Mesenchymal stem cell (in vitro differentiated cells and primary cell): ENCODE measurements at regions not wholly inside any gene's neighbourhood (a gene's known extent, or its start where the extent isn't known, plus 50 kb on each side); places are given as distances from the start of the nearest gene placed in this dataset.

Experiments used
- DNase-seq: peaks from one replicate; pipeline ENCODE4 v3.0.0-alpha.2; 2013
- H2AFZ ChIP-seq: one replicate; pipeline ENCODE4 v1.6.1; 2013; ENCODE audit warnings: low read depth, mild to moderate bottlenecking, control low read depth, inconsistent platforms, low read length, moderate library complexity
- H2AK5ac ChIP-seq: 2 replicates; pipeline ENCODE4 v1.6.1; 2013; ENCODE audit warnings: low read length, moderate library complexity, mild to moderate bottlenecking, inconsistent platforms; ENCODE audit not compliant: severe bottlenecking
- H2BK120ac ChIP-seq: one replicate; pipeline ENCODE4 v1.6.1; 2013; ENCODE audit warnings: low read depth, mild to moderate bottlenecking, inconsistent platforms, low read length, moderate library complexity
- H2BK12ac ChIP-seq, 2 experiments: one replicate each; pipeline ENCODE4 v1.6.1; 2013; ENCODE audit warnings: inconsistent platforms in 2 of 2, low read length in 2 of 2, mild to moderate bottlenecking in 2 of 2, moderate library complexity in 2 of 2, control low read depth in 1 of 2
- H2BK15ac ChIP-seq: one replicate; pipeline ENCODE4 v1.6.1; 2013; ENCODE audit warnings: mild to moderate bottlenecking, low read depth, inconsistent platforms; ENCODE audit not compliant: poor library complexity, severe bottlenecking
- H2BK5ac ChIP-seq: 2 replicates; pipeline ENCODE4 v1.6.1; 2013; ENCODE audit warnings: low read depth, mild to moderate bottlenecking, low read length, control low read depth, inconsistent platforms; ENCODE audit not compliant: poor library complexity, severe bottlenecking
- H3K14ac ChIP-seq, 2 experiments: one replicate each; pipeline ENCODE4 v1.6.1; 2013; ENCODE audit warnings: inconsistent platforms in 2 of 2, low read length in 2 of 2, control low read depth in 1 of 2, mild to moderate bottlenecking in 1 of 2, moderate library complexity in 1 of 2
- H3K18ac ChIP-seq, 2 experiments: one replicate each; pipeline ENCODE4 v1.6.1; 2013; ENCODE audit warnings: inconsistent platforms in 2 of 2, low read length in 2 of 2, control low read depth in 1 of 2, low read depth in 1 of 2, mild to moderate bottlenecking in 1 of 2
- H3K23ac ChIP-seq, 2 experiments: one replicate each; pipeline ENCODE4 v1.6.1; 2013; ENCODE audit warnings: inconsistent platforms in 2 of 2, low read length in 2 of 2, mild to moderate bottlenecking in 2 of 2, moderate library complexity in 2 of 2, control low read depth in 1 of 2
- H3K27ac ChIP-seq: 2 replicates; pipeline ENCODE4 v1.5.1; 2013; ENCODE audit warnings: mild to moderate bottlenecking, moderate library complexity, low read length, control low read depth, inconsistent platforms; ENCODE audit not compliant: poor library complexity, severe bottlenecking
- H3K27me3 ChIP-seq, 2 experiments: 2 replicates each; pipeline versions ENCODE4 v1.6.1 to v1.7.0; 2013; ENCODE audit warnings: low read length in 2 of 2, mild to moderate bottlenecking in 2 of 2, moderate library complexity in 2 of 2, control low read depth in 1 of 2, inconsistent platforms in 1 of 2; ENCODE audit not compliant: control insufficient read depth in 1 of 2, insufficient read depth in 1 of 2
- H3K36me3 ChIP-seq, 2 experiments: 2 replicates each; pipeline versions ENCODE4 v1.6.1 to v1.7.0; 2013; ENCODE audit warnings: low read length in 2 of 2, control low read depth in 1 of 2, inconsistent platforms in 1 of 2, low read depth in 1 of 2, mild to moderate bottlenecking in 1 of 2; ENCODE audit not compliant: insufficient read depth in 2 of 2, control insufficient read depth in 1 of 2
- H3K4ac ChIP-seq, 2 experiments: one replicate each; pipeline ENCODE4 v1.6.1; 2013; ENCODE audit warnings: inconsistent platforms in 2 of 2, low read length in 2 of 2, mild to moderate bottlenecking in 2 of 2, moderate library complexity in 2 of 2, control low read depth in 1 of 2, low read depth in 1 of 2
- H3K4me1 ChIP-seq: 2 replicates; pipeline ENCODE4 v1.6.1; 2013; ENCODE audit warnings: low read depth, low read length, control low read depth; ENCODE audit not compliant: control insufficient read depth, insufficient read depth
- H3K4me2 ChIP-seq: 2 replicates; pipeline ENCODE4 v1.6.1; 2013; ENCODE audit warnings: low read length, mild to moderate bottlenecking, inconsistent platforms; ENCODE audit not compliant: poor library complexity, severe bottlenecking
- H3K4me3 ChIP-seq, 2 experiments: 2 replicates each; pipeline versions ENCODE4 v1.5.1 to v1.7.0; 2013; ENCODE audit warnings: low read length in 2 of 2, mild to moderate bottlenecking in 2 of 2, control low read depth in 1 of 2, low read depth in 1 of 2; ENCODE audit not compliant: insufficient read depth in 1 of 2
- H3K79me1 ChIP-seq: replicated peaks from 2 replicates; pipeline ENCODE4 v1.6.1; 2013; ENCODE audit warnings: mild to moderate bottlenecking, control low read depth, low read length, inconsistent platforms; ENCODE audit not compliant: poor library complexity, severe bottlenecking
- H3K9ac ChIP-seq: 2 replicates; pipeline ENCODE4 v1.7.0; 2013; ENCODE audit warnings: mild to moderate bottlenecking, low read length, moderate library complexity
- H3K9me3 ChIP-seq: 2 replicates; pipeline ENCODE4 v1.7.0; 2013; ENCODE audit warnings: mild to moderate bottlenecking, low read length; ENCODE audit not compliant: control insufficient read depth
- H4K8ac ChIP-seq: one replicate; pipeline ENCODE4 v1.6.1; 2013; ENCODE audit warnings: inconsistent platforms, mild to moderate bottlenecking, low read length, moderate library complexity
- H4K91ac ChIP-seq: one replicate; pipeline ENCODE4 v1.6.1; 2013; ENCODE audit warnings: mild to moderate bottlenecking, low read length, inconsistent platforms
- WGBS: methylation state at CpG from one replicate; pipeline ENCODE4 v1.1.7; 2013; ENCODE audit warnings: mixed read lengths; 5-methylcytosine and 5-hydroxymethylcytosine counted together

DNA sequence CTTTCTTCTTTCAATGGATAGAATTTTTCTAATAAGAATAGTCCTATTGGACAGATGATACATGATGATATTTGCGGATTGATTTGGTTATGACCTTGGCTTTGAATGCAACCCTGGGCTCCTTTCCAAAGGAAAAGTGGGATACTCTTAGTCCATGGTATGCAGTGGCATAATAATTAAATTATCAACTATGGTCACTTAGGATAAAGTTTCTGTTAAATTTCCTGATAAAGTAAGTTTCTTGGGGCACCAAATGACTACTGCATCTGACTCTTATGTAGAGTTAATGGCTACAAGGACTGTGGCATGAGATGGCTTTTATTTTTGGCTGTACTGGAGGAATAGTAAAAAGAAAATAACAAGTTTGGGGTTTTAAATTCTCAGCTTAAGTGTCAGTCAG is 126.7 kb downstream of the QPCT start:
- no peak overlapping the region for H2AFZ ChIP-seq
- H4K8ac ChIP-seq, result no peak overlapping the region
- no peak overlapping the region for H4K91ac ChIP-seq
- no peak overlapping the region for H2BK15ac ChIP-seq
- H3K9me3 ChIP-seq, result no peaks in the 10 kb centered on the region
- H3K4me3 ChIP-seq, result no peak overlapping the region
- H3K23ac ChIP-seq, result no peak overlapping the region
- DNase-seq, result no peak
- no peak overlapping the region for H3K9ac ChIP-seq
- H2AK5ac ChIP-seq, result no peak overlapping the region
- H3K27me3 ChIP-seq, result no peaks in the 10 kb centered on the region
- H3K36me3 ChIP-seq, result no peaks in the 10 kb centered on the region
- no peak overlapping the region for H3K4me2 ChIP-seq
- peaks cover 3% of the 10 kb centered on the region for H3K4me1 ChIP-seq
- no peak overlapping the region for H2BK5ac ChIP-seq
- no peak overlapping the region for H3K4ac ChIP-seq
- H2BK12ac ChIP-seq, result no peak overlapping the region
- H3K18ac ChIP-seq, result no peak overlapping the region
- no peak overlapping the region for H3K27ac ChIP-seq
- H3K79me1 ChIP-seq, result no peaks in the 10 kb centered on the region
- H2BK120ac ChIP-seq, result no peak overlapping the region
- 100% methylated on average over 1 of the region's 1 CpG for WGBS
- H3K14ac ChIP-seq, result no peak overlapping the region

GRCh38 chr2:37471994-37472393 is 127.6 kb downstream of the QPCT start:
- no peaks in the 10 kb centered on the region for H3K27me3 ChIP-seq
- WGBS, result 11% methylated on average over 1 of the region's 1 CpG
- no peak overlapping the region for H2BK12ac ChIP-seq
- H2BK120ac ChIP-seq, result no peak overlapping the region
- H3K36me3 ChIP-seq, result no peaks in the 10 kb centered on the region
- H3K27ac ChIP-seq, result no peak overlapping the region
- peaks cover 3% of the 10 kb centered on the region for H3K4me1 ChIP-seq
- H3K14ac ChIP-seq, result no peak overlapping the region
- H4K8ac ChIP-seq, result no peak overlapping the region
- no peaks in the 10 kb centered on the region for H3K9me3 ChIP-seq
- no peak overlapping the region for H4K91ac ChIP-seq
- peak overlapping the region in 1 of 2 experiments; percentile 24 for H3K4me3 ChIP-seq
- no peak overlapping the region for H3K23ac ChIP-seq
- H3K79me1 ChIP-seq, result no peaks in the 10 kb centered on the region
- DNase-seq, result peak; percentile 85
- H2BK5ac ChIP-seq, result no peak overlapping the region
- peak overlapping the region; percentile 55 for H3K9ac ChIP-seq
- no peak overlapping the region for H3K18ac ChIP-seq
- no peak overlapping the region for H3K4me2 ChIP-seq
- H2AFZ ChIP-seq, result no peak overlapping the region
- H2BK15ac ChIP-seq, result no peak overlapping the region
- no peak overlapping the region for H3K4ac ChIP-seq
- no peak overlapping the region for H2AK5ac ChIP-seq

DNA sequence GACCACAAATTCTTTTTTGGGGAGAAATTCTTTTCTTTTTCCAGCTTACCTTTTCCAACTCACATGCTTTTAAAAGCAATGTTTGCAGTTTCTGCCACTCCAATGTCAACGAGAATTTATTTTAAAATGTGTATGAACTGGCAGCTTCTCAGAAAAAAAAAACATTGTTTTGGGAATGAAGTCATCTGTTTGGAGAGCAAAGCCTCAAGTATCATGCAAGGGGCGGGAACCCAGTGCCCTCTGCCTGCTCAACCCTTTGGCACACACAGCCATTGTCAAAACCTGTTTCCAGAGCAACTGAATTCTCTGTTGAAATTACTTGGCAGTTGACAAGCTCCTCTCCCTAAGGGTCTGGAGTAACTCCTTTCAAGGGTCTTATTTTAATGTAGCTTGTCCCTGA is 128.5 kb downstream of the QPCT start:
- no peaks in the 10 kb centered on the region for H3K36me3 ChIP-seq
- no peak overlapping the region for H4K8ac ChIP-seq
- H4K91ac ChIP-seq, result no peak overlapping the region
- peak overlapping the region; percentile 55 for H3K9ac ChIP-seq
- H3K4me2 ChIP-seq, result no peak overlapping the region
- H3K9me3 ChIP-seq, result no peaks in the 10 kb centered on the region
- H2BK120ac ChIP-seq, result no peak overlapping the region
- peaks cover 3% of the 10 kb centered on the region for H3K4me1 ChIP-seq
- no peak overlapping the region for H3K23ac ChIP-seq
- H3K14ac ChIP-seq, result no peak overlapping the region
- H2AFZ ChIP-seq, result no peak overlapping the region
- H3K18ac ChIP-seq, result no peak overlapping the region
- 25% methylated on average over 2 of the region's 2 CpGs for WGBS
- H3K4me3 ChIP-seq, result no peak overlapping the region
- H2AK5ac ChIP-seq, result no peak overlapping the region
- H2BK15ac ChIP-seq, result no peak overlapping the region
- H3K4ac ChIP-seq, result no peak overlapping the region
- H3K79me1 ChIP-seq, result no peaks in the 10 kb centered on the region
- H2BK12ac ChIP-seq, result peak overlapping the region in 1 of 2 experiments; percentile 42
- no peak overlapping the region for H3K27ac ChIP-seq
- H2BK5ac ChIP-seq, result no peak overlapping the region
- no peaks in the 10 kb centered on the region for H3K27me3 ChIP-seq
- DNase-seq, result peak; percentile 58

DNA sequence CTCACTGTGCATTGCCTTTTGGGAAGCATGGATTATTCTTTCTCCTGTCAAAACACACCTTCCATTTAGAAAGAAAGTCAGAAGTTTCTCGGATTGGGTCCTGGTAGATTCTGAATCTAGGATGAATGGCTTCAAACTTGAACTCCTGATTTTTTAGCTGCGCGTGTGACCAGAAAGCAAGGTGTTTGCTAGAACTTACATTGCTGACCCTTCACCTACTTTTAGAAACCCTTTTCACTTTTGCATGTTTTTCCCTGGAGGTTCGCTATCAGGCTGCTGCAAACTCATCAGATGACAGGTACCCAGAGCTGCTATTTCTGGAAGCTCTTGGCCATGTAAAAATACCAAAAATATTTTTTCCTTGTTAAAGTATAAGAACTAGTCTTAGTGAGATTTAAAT is 132.0 kb downstream of the QPCT start:
- H3K18ac ChIP-seq, result no peak overlapping the region
- H3K27me3 ChIP-seq, result no peaks in the 10 kb centered on the region
- no peak overlapping the region for H3K4me2 ChIP-seq
- no peak overlapping the region for H3K27ac ChIP-seq
- H3K4ac ChIP-seq, result no peak overlapping the region
- no peak overlapping the region for H2BK15ac ChIP-seq
- H2BK5ac ChIP-seq, result no peak overlapping the region
- no peaks in the 10 kb centered on the region for H3K36me3 ChIP-seq
- H3K79me1 ChIP-seq, result no peaks in the 10 kb centered on the region
- peaks cover 3% of the 10 kb centered on the region for H3K4me1 ChIP-seq
- H4K8ac ChIP-seq, result no peak overlapping the region
- no peak overlapping the region for H3K9ac ChIP-seq
- 94% methylated on average over 3 of the region's 4 CpGs for WGBS
- no peak for DNase-seq
- no peak overlapping the region for H2AK5ac ChIP-seq
- no peaks in the 10 kb centered on the region for H3K9me3 ChIP-seq
- no peak overlapping the region for H3K23ac ChIP-seq
- peak overlapping the region; percentile 62 for H4K91ac ChIP-seq
- no peak overlapping the region for H3K4me3 ChIP-seq
- no peak overlapping the region for H2BK120ac ChIP-seq
- H2AFZ ChIP-seq, result no peak overlapping the region
- no peak overlapping the region for H2BK12ac ChIP-seq
- no peak overlapping the region for H3K14ac ChIP-seq
